ENCODE measurements at regions not wholly inside any gene's neighbourhood (a gene's known extent, or its start where the extent isn't known, plus 50 kb on each side); places are given as distances from the start of the nearest gene placed in this dataset.

DNA sequence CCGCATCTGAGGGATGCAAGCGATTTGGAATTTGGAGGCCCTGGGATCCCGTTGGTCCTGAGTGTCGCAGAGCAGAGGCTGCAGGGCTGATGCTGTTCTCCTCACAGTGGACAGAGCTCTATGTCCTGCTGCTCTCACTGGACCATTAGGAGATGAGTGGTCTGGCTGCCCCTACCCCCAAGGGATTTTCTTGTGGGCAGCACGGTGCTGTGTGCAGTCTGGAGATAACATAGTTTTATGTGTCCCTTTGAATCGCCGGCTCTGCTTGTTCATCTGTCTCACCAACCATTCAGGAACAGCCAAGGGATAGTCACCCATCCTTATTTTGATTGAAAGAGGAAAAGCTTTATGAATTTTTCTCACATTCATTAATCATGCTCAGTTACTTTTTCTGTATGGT lies 49.9 kb downstream of the CHRM3 start:
- 87 to 92% methylated on average over 7 of the region's 7 CpGs for WGBS, 2 donors
- Histone ChIP-seq H3K9me3 (ENCODE audit: control insufficient read depth in 4 of 4, insufficient read depth in 3 of 4, low read length in 3 of 4) (no peaks in the 10 kb centered on the region), H3K27me3 (ENCODE audit: control insufficient read depth in 3 of 3, insufficient read depth in 3 of 3, low read length in 2 of 3) (no peaks in the 10 kb centered on the region), H3K27ac (ENCODE audit: low read depth in 1 of 2, low read length in 1 of 2) (no peak overlapping the region), H3K9ac (ENCODE audit: insufficient read depth in 1 of 2, low read length in 2 of 2) (no peak overlapping the region), H3K4me3 (no peak overlapping the region), H3K36me3 (ENCODE audit: control insufficient read depth in 4 of 4, insufficient read depth in 4 of 4, low read length in 4 of 4) (no peaks in the 10 kb centered on the region), H3K4me1 (ENCODE audit: control insufficient read depth in 5 of 5, insufficient read depth in 5 of 5, low read length in 5 of 5) (no peaks in the 10 kb centered on the region)
- TF ChIP-seq, protein P1, sequence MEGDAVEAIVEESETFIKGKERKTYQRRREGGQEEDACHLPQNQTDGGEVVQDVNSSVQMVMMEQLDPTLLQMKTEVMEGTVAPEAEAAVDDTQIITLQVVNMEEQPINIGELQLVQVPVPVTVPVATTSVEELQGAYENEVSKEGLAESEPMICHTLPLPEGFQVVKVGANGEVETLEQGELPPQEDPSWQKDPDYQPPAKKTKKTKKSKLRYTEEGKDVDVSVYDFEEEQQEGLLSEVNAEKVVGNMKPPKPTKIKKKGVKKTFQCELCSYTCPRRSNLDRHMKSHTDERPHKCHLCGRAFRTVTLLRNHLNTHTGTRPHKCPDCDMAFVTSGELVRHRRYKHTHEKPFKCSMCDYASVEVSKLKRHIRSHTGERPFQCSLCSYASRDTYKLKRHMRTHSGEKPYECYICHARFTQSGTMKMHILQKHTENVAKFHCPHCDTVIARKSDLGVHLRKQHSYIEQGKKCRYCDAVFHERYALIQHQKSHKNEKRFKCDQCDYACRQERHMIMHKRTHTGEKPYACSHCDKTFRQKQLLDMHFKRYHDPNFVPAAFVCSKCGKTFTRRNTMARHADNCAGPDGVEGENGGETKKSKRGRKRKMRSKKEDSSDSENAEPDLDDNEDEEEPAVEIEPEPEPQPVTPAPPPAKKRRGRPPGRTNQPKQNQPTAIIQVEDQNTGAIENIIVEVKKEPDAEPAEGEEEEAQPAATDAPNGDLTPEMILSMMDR (IDR thresholded peaks at IDR 0.05; ENCODE audit: control extremely low read depth, extremely low read depth), result no peak
- DNase-seq, result no peak
- ATAC-seq (ENCODE audit: insufficient read depth, low FRiP score), result no peak

DNA sequence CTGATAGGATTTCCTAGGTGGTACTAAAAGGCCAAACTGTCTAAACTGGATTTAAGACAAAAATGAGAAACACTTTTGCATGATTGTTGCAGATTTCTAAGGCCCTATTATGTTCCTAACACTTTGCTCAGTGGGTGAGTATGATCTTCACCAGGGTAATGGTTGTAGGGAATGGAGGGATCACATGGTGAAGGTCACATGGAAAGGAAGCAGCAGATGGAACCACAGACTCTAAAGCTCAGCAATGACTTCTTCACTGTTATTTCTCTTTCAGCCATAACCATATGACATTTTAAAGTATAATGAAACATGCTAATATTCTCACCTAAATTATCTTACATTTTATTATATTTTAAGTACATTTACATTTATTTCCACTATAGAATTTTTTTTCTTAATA lies 51.5 kb downstream of the CHRM3 start:
- H3K36me3 ChIP-seq (ENCODE audit: control insufficient read depth in 4 of 4, insufficient read depth in 4 of 4, low read length in 4 of 4), result no peaks in the 10 kb centered on the region
- no peak overlapping the region for H3K9ac ChIP-seq (ENCODE audit: insufficient read depth in 1 of 2, low read length in 2 of 2)
- no peaks in the 10 kb centered on the region for H3K9me3 ChIP-seq (ENCODE audit: control insufficient read depth in 4 of 4, insufficient read depth in 3 of 4, low read length in 3 of 4)
- no peak overlapping the region for H3K4me3 ChIP-seq
- no peaks in the 10 kb centered on the region for H3K27me3 ChIP-seq (ENCODE audit: control insufficient read depth in 3 of 3, insufficient read depth in 3 of 3, low read length in 2 of 3)
- no peak for DNase-seq
- no peak overlapping the region for H3K27ac ChIP-seq (ENCODE audit: low read depth in 1 of 2, low read length in 1 of 2)
- TF ChIP-seq, protein P1 (IDR thresholded peaks at IDR 0.05; ENCODE audit: control extremely low read depth, extremely low read depth), result no peak
- no peak for ATAC-seq (ENCODE audit: insufficient read depth, low FRiP score)
- peaks cover 0 to 2% (median 0%) of the 10 kb centered on the region in 5 donors for H3K4me1 ChIP-seq (ENCODE audit: control insufficient read depth in 5 of 5, insufficient read depth in 5 of 5, low read length in 5 of 5)

DNA sequence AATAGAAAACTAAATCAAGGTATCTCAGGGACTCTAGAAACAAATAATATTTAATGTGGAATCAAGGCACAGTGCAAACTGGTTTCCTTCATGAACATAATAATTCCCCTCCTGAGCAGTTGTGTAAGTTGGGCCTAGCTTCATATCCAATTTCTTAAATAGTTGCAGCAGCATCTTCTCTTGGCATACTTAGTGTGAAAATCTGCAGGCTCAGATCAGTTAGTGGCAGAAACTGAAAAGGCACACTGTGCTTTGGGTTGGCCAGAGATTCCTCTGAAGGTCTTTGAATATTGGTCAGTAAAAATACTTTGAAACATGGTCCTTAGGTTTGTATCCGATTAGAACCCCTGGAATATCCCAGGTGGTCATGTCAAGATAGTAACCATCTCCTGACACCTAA lies 52.5 kb downstream of the CHRM3 start:
- no peak overlapping the region for H3K4me3 ChIP-seq
- no peak for ATAC-seq (ENCODE audit: insufficient read depth, low FRiP score)
- H3K9me3 ChIP-seq (ENCODE audit: control insufficient read depth in 4 of 4, insufficient read depth in 3 of 4, low read length in 3 of 4), result no peaks in the 10 kb centered on the region
- WGBS, 2 donors, result 91 to 92% methylated on average over 1 of the region's 1 CpG
- no peaks in the 10 kb centered on the region for H3K27me3 ChIP-seq (ENCODE audit: control insufficient read depth in 3 of 3, insufficient read depth in 3 of 3, low read length in 2 of 3)
- peaks cover 0 to 9% (median 0%) of the 10 kb centered on the region in 5 donors for H3K4me1 ChIP-seq (ENCODE audit: control insufficient read depth in 5 of 5, insufficient read depth in 5 of 5, low read length in 5 of 5)
- no peak for DNase-seq
- TF ChIP-seq, protein P1 (IDR thresholded peaks at IDR 0.05; ENCODE audit: control extremely low read depth, extremely low read depth), result no peak
- H3K9ac ChIP-seq (ENCODE audit: insufficient read depth in 1 of 2, low read length in 2 of 2), result no peak overlapping the region
- no peaks in the 10 kb centered on the region for H3K36me3 ChIP-seq (ENCODE audit: control insufficient read depth in 4 of 4, insufficient read depth in 4 of 4, low read length in 4 of 4)
- no peak overlapping the region for H3K27ac ChIP-seq (ENCODE audit: low read depth in 1 of 2, low read length in 1 of 2)

DNA sequence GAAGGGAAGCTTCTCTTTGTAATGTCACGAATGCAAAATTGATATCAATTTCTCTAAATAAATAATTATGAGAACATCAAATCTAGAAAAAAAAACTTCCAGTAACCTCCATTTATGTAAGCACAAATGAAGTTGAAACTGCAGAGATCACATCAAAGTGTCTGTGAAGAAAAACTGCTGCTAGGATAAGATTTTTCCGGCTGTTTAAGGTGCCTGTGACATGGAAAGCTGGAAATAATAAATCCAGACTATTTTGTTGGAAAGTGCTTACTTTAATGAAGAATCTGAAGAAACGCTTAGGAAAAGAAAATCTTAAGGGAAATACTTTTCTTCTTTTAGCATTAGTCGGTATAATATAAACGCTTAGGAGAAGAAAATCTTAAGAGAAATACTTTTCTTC lies 57.0 kb downstream of the CHRM3 start:
- H3K36me3 ChIP-seq (ENCODE audit: control insufficient read depth in 4 of 4, insufficient read depth in 4 of 4, low read length in 4 of 4), result no peaks in the 10 kb centered on the region
- 67 to 79% methylated on average over 5 of the region's 5 CpGs for WGBS, 2 donors
- peak; percentile 15 to 88 (median 74) for DNase-seq

More for the DNA sequence above, 57.0 kb downstream of the CHRM3 start:
- no peak for ATAC-seq (ENCODE audit: insufficient read depth, low FRiP score)
- TF ChIP-seq, protein P1 (IDR thresholded peaks at IDR 0.05; ENCODE audit: control extremely low read depth, extremely low read depth), result no peak
- no peak overlapping the region for H3K9ac ChIP-seq (ENCODE audit: insufficient read depth in 1 of 2, low read length in 2 of 2)
- no peak overlapping the region for H3K27ac ChIP-seq (ENCODE audit: low read depth in 1 of 2, low read length in 1 of 2)
- H3K27me3 ChIP-seq (ENCODE audit: control insufficient read depth in 3 of 3, insufficient read depth in 3 of 3, low read length in 2 of 3), result no peaks in the 10 kb centered on the region
- H3K4me3 ChIP-seq, result no peak overlapping the region
- peaks cover 0 to 9% (median 0%) of the 10 kb centered on the region in 5 donors for H3K4me1 ChIP-seq (ENCODE audit: control insufficient read depth in 5 of 5, insufficient read depth in 5 of 5, low read length in 5 of 5)
- no peaks in the 10 kb centered on the region for H3K9me3 ChIP-seq (ENCODE audit: control insufficient read depth in 4 of 4, insufficient read depth in 3 of 4, low read length in 3 of 4)

Measured in lung (tissue), 11 donors.